ENCODE measurements at regions not wholly inside any gene's neighbourhood (a gene's known extent, or its start where the extent isn't known, plus 50 kb on each side); places are given as distances from the start of the nearest gene placed in this dataset.

GRCh38 chr15:36278219-36278618 lies 301.2 kb upstream of the CDIN1 start:
- Mint-ChIP-seq H3K4me3 (no peak overlapping the region), H3K27me3 (ENCODE audit: low read depth) (no peaks in the 10 kb centered on the region), H3K27ac (no peak overlapping the region), H3K36me3 (ENCODE audit: low read depth) (peaks cover 13% of the 10 kb centered on the region), H3K4me1 (no peaks in the 10 kb centered on the region), H3K9me3 (peaks cover 33% of the 10 kb centered on the region)
- TF ChIP-seq CTCF (IDR thresholded peaks at IDR 0.05; ENCODE audit: unreplicated experiment in 3 of 3): no peak

GRCh38 chr15:36282821-36283220 lies 296.6 kb upstream of the CDIN1 start:
- H3K27ac Mint-ChIP-seq: no peak overlapping the region
- H3K4me3 Mint-ChIP-seq: no peak overlapping the region
- H3K27me3 Mint-ChIP-seq (ENCODE audit: low read depth): no peaks in the 10 kb centered on the region
- no peak for TF ChIP-seq CTCF (IDR thresholded peaks at IDR 0.05; ENCODE audit: unreplicated experiment in 3 of 3)
- no peaks in the 10 kb centered on the region for H3K4me1 Mint-ChIP-seq
- peaks cover 5% of the 10 kb centered on the region for H3K36me3 Mint-ChIP-seq (ENCODE audit: low read depth)
- H3K9me3 Mint-ChIP-seq: peaks cover 25% of the 10 kb centered on the region

GRCh38 chr15:36284911-36285310 lies 294.5 kb upstream of the CDIN1 start:
- H3K9me3 Mint-ChIP-seq: peaks cover 13% of the 10 kb centered on the region
- H3K4me3 Mint-ChIP-seq: no peak overlapping the region
- H3K27me3 Mint-ChIP-seq (ENCODE audit: low read depth): peaks cover 2% of the 10 kb centered on the region
- H3K4me1 Mint-ChIP-seq: no peaks in the 10 kb centered on the region
- no peak overlapping the region for H3K27ac Mint-ChIP-seq
- TF ChIP-seq CTCF (IDR thresholded peaks at IDR 0.05; ENCODE audit: unreplicated experiment in 3 of 3): no peak
- H3K36me3 Mint-ChIP-seq (ENCODE audit: low read depth): peaks cover 5% of the 10 kb centered on the region

GRCh38 chr15:36291501-36291900 lies 287.9 kb upstream of the CDIN1 start:
- H3K4me3 Mint-ChIP-seq: no peak overlapping the region
- no peak for TF ChIP-seq CTCF (IDR thresholded peaks at IDR 0.05; ENCODE audit: unreplicated experiment in 3 of 3)
- no peak overlapping the region for H3K27ac Mint-ChIP-seq
- H3K27me3 Mint-ChIP-seq (ENCODE audit: low read depth): peaks cover 6% of the 10 kb centered on the region
- H3K4me1 Mint-ChIP-seq: peaks cover 7% of the 10 kb centered on the region
- no peaks in the 10 kb centered on the region for H3K36me3 Mint-ChIP-seq (ENCODE audit: low read depth)
- no peaks in the 10 kb centered on the region for H3K9me3 Mint-ChIP-seq

GRCh38 chr15:36294359-36294758 lies 285.1 kb upstream of the CDIN1 start:
- Mint-ChIP-seq H3K4me1 (peaks cover 12% of the 10 kb centered on the region), H3K36me3 (ENCODE audit: low read depth) (no peaks in the 10 kb centered on the region), H3K4me3 (no peak overlapping the region), H3K27ac (no peak overlapping the region), H3K9me3 (no peaks in the 10 kb centered on the region), H3K27me3 (ENCODE audit: low read depth) (peaks cover 6% of the 10 kb centered on the region)
- TF ChIP-seq CTCF (IDR thresholded peaks at IDR 0.05; ENCODE audit: unreplicated experiment in 3 of 3): no peak

GRCh38 chr15:36301947-36302346 lies 277.5 kb upstream of the CDIN1 start:
- TF ChIP-seq CTCF (IDR thresholded peaks at IDR 0.05; ENCODE audit: unreplicated experiment in 3 of 3): no peak
- H3K4me3 Mint-ChIP-seq: no peak overlapping the region
- peaks cover 5% of the 10 kb centered on the region for H3K4me1 Mint-ChIP-seq
- H3K36me3 Mint-ChIP-seq (ENCODE audit: low read depth): no peaks in the 10 kb centered on the region
- H3K27me3 Mint-ChIP-seq (ENCODE audit: low read depth): no peaks in the 10 kb centered on the region
- H3K27ac Mint-ChIP-seq: no peak overlapping the region
- H3K9me3 Mint-ChIP-seq: no peaks in the 10 kb centered on the region

All from nephron (organoid).